Testis (tissue), 2 donors: ENCODE measurements at regions not wholly inside any gene's neighbourhood (a gene's known extent, or its start where the extent isn't known, plus 50 kb on each side); places are given as distances from the start of the nearest gene placed in this dataset.

Experiments
- DNase-seq: peaks from one replicate; pipeline ENCODE4 v3.0.0-alpha.2; 2019
- H3K27ac ChIP-seq, 2 donors: fragments of 200-600 bp; sonication (generic); one replicate each; pipeline ENCODE4 v1.5.1; 2019
- H3K27me3 ChIP-seq: fragments of 200-600 bp; sonication (generic); one replicate; pipeline ENCODE4 v1.5.1; 2019
- H3K36me3 ChIP-seq: fragments of 200-600 bp; sonication (generic); one replicate; pipeline ENCODE4 v1.5.1; 2017; ENCODE audit warnings: low read depth; ENCODE audit errors: missing control alignments
- H3K4me1 ChIP-seq: fragments of 200-600 bp; sonication (generic); one replicate; pipeline ENCODE4 v1.5.1; 2019
- H3K4me3 ChIP-seq, 2 donors: fragments of 200-600 bp; sonication (generic); one replicate each; pipeline ENCODE4 v1.5.1; 2017 to 2019
- H3K9me3 ChIP-seq: fragments of 200-600 bp; sonication (generic); one replicate; pipeline ENCODE4 v1.5.1; 2017
- CTCF ChIP-seq, 3 experiments: fragments of 450-650 bp in 2 of 3; fragments of 200-600 bp in 1 of 3; sonication (generic) in 1 of 3; IDR thresholded peaks; one replicate each; pipeline ENCODE4 v1.5.1; 2016 to 2019; ENCODE audit warnings: antibody characterized with exemption in 3 of 3, mild to moderate bottlenecking in 2 of 3, moderate library complexity in 1 of 3
- POLR2A ChIP-seq: fragments of 450-650 bp; IDR thresholded peaks from one replicate; pipeline ENCODE4 v1.6.1; 2017; ENCODE audit warnings: antibody characterized with exemption, mild to moderate bottlenecking, moderate library complexity
- WGBS, 2 donors: methylation state at CpG; one replicate each; pipeline ENCODE4 v1.1.5; 2018; 5-methylcytosine and 5-hydroxymethylcytosine counted together
- intact Hi-C: fragments of 100-400 bp; cut with DNase I; formaldehyde crosslinking; loops from one replicate; pipeline ENCODE4 v1.15.1; 2023; ENCODE audit warnings: low total_unique reads

- no peaks in the 10 kb centered on the region for H3K36me3 ChIP-seq
- TF ChIP-seq CTCF (IDR thresholded peaks at IDR 0.05): no peak
- TF ChIP-seq POLR2A: no peak
- intact Hi-C loops: no loop called here
- H3K9me3 ChIP-seq: no peaks in the 10 kb centered on the region
- H3K27me3 ChIP-seq: no peaks in the 10 kb centered on the region
- DNase-seq: no peak
- 65 to 69% methylated on average over 4 of the region's 4 CpGs for WGBS, 2 donors
- no peaks in the 10 kb centered on the region for H3K4me1 ChIP-seq
- H3K27ac ChIP-seq: no peak overlapping the region
- H3K4me3 ChIP-seq: no peak overlapping the region
These were observed 409.6 kb upstream of the CDH11 start for GRCh38 chr16:65531475-65531874.

DNA sequence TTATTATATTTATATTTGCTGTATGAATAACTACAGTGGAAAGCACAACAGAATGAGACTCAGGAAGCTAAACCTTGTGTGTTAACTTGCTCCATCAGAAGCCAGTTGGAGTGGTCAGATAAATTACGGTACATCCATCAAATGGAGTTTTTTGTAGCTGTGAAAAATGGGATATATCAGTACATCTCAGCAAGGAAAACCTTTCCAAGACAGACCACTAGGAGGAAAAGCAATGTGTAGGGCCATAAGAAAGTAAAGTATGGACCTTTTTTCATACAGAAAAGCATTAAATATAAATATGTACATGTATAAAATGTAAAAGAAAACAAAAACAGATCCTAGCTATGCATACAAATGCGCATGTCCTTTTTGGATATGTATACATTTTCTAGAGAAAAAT, 403.8 kb upstream of the CDH11 start:
- H3K36me3 ChIP-seq: no peaks in the 10 kb centered on the region
- intact Hi-C loops: no loop called here

GRCh38 chr16:65524997-65525396, 403.1 kb upstream of the CDH11 start:
- Histone ChIP-seq H3K4me3 (no peak overlapping the region), H3K27ac (peak overlapping the region in 1 of 2 donors; percentile 61), H3K9me3 (no peaks in the 10 kb centered on the region), H3K4me1 (peaks cover 21% of the 10 kb centered on the region), H3K27me3 (no peaks in the 10 kb centered on the region), H3K36me3 (no peaks in the 10 kb centered on the region)
- DNase-seq: peak; percentile 25
- WGBS, 2 donors: 50 to 60% methylated on average over 8 of the region's 8 CpGs
- intact Hi-C loops: no loop called here
- TF ChIP-seq CTCF (IDR thresholded peaks at IDR 0.05) (no peak), POLR2A (no peak)

More for the DNA sequence above, 403.8 kb upstream of the CDH11 start:
- no peaks in the 10 kb centered on the region for H3K27me3 ChIP-seq
- WGBS, 2 donors: 93 to 95% methylated on average over 2 of the region's 2 CpGs
- TF ChIP-seq CTCF (IDR thresholded peaks at IDR 0.05) (no peak), POLR2A (no peak)
- H3K9me3 ChIP-seq: no peaks in the 10 kb centered on the region
- H3K27ac ChIP-seq: no peak overlapping the region
- no peak overlapping the region for H3K4me3 ChIP-seq
- H3K4me1 ChIP-seq: peaks cover 19% of the 10 kb centered on the region
- no peak for DNase-seq

DNA sequence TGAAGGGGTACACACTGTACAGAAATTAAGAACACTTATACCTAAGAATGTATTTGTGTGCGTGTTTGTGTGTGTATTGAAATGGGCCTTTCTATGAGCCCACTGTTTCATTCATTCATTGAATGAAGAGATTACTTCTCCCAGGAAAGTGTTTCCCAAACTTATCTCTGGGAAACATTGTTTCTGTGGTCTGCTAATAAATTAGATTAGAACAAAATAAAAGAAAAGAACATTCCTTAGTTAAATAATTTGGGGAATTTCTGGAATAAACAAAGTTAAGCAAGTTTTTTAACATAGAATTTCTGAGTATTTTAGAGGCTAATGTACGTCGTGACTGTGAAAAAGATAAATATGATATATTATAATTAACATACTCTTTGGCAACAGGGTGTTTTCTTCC, 402.4 kb upstream of the CDH11 start:
- intact Hi-C loops: no loop called here
- H3K27me3 ChIP-seq: no peaks in the 10 kb centered on the region
- H3K4me3 ChIP-seq: no peak overlapping the region
- H3K27ac ChIP-seq: no peak overlapping the region
- no peaks in the 10 kb centered on the region for H3K36me3 ChIP-seq
- no peak for DNase-seq
- peaks cover 21% of the 10 kb centered on the region for H3K4me1 ChIP-seq
- TF ChIP-seq CTCF (IDR thresholded peaks at IDR 0.05) (no peak), POLR2A (no peak)
- no peaks in the 10 kb centered on the region for H3K9me3 ChIP-seq
- 34 to 50% methylated on average over 3 of the region's 3 CpGs for WGBS, 2 donors

GRCh38 chr16:65523283-65523944, 401.6 kb upstream of the CDH11 start:
- 75 to 82% methylated on average over 5 of the region's 5 CpGs for WGBS, 2 donors
- Histone ChIP-seq H3K27ac (no peak overlapping the region), H3K36me3 (no peaks in the 10 kb centered on the region), H3K9me3 (no peaks in the 10 kb centered on the region), H3K27me3 (no peaks in the 10 kb centered on the region), H3K4me3 (no peak overlapping the region), H3K4me1 (peaks cover 21% of the 10 kb centered on the region)
- intact Hi-C loops: no loop called here
- TF ChIP-seq CTCF (IDR thresholded peaks at IDR 0.05) (no peak), POLR2A (no peak)
- no peak for DNase-seq
